Immature natural killer cell (primary cell): ENCODE measurements at regions not wholly inside any gene's neighbourhood (a gene's known extent, or its start where the extent isn't known, plus 50 kb on each side); places are given as distances from the start of the nearest gene placed in this dataset.

ENCODE experiments used
- DNase-seq, 3 donors: peaks; one replicate each; pipeline ENCODE4 v3.0.0; 2022; ENCODE audit warnings: mixed read lengths in 1 of 3
- H3K27ac Mint-ChIP-seq, 6 donors: one replicate each; pipeline ENCODE4 v1.8.0; 2020; ENCODE audit warnings: mixed read lengths in 6 of 6, mild to moderate bottlenecking in 5 of 6, inconsistent platforms in 4 of 6, moderate library complexity in 3 of 6
- H3K27me3 Mint-ChIP-seq, 3 donors: one replicate each; pipeline ENCODE4 v1.8.0; 2020 to 2021; ENCODE audit warnings: low read depth in 3 of 3, mild to moderate bottlenecking in 3 of 3, mixed read lengths in 3 of 3, moderate library complexity in 3 of 3, inconsistent platforms in 1 of 3
- H3K36me3 Mint-ChIP-seq, 3 donors: one replicate each; pipeline ENCODE4 v1.8.0; 2020; ENCODE audit warnings: mixed read lengths in 3 of 3, inconsistent platforms in 2 of 3, mild to moderate bottlenecking in 2 of 3
- H3K4me1 Mint-ChIP-seq, 2 donors: one replicate each; pipeline ENCODE4 v1.8.0; 2020; ENCODE audit warnings: inconsistent platforms in 2 of 2, mild to moderate bottlenecking in 2 of 2, mixed read lengths in 2 of 2, moderate library complexity in 1 of 2
- H3K4me3 Mint-ChIP-seq, 5 donors: one replicate each; pipeline ENCODE4 v1.8.0; 2020; ENCODE audit warnings: mild to moderate bottlenecking in 5 of 5, mixed read lengths in 5 of 5, inconsistent platforms in 3 of 5, moderate library complexity in 3 of 5
- H3K9me3 Mint-ChIP-seq, 6 donors: one replicate each; pipeline ENCODE4 v1.8.0; 2020; ENCODE audit warnings: mild to moderate bottlenecking in 6 of 6, mixed read lengths in 6 of 6, inconsistent platforms in 4 of 6, moderate library complexity in 3 of 6

DNA sequence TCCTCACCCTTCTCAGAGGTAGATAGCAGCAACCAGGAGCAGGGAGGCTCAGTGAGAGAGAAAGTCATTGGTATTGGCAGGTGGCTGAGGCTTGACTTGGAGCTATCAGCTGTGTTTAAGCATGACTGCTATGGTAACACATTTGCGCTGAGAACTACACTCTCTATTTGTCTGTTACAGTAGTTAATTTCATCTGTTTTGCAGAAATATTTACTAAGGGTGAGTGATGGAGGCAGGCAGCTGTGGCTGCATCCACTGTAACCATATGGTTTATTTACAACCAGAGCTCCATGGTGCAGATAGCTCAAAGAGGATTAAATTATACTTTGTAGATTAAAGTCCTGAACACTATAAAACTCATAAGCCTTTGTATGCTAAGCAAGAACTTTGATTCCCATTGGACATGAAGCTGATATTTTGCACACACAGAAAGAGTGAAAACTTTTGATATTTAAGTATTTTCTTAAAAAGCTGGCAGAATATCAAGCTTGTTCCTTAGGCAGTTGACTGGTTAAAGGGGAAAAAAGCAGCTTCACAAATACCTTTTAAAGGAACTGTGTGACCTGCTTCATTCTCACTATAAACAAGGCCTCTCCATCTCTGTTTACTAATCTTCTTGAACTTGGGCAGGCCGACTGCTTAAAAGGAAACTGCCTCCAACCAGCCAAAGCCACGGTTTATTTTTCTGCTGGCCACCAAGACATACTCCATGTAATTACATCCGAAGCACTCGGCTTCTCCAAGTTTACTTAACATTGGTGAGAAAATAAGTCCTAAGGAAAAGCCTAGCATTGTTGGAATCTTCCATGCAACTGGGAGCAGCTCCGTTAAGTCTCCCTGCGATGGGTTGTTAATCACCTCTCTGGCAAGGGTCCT is 299.8 kb upstream of the ZFHX3 start:
- Mint-ChIP-seq H3K4me3 (no peak overlapping the region), H3K4me1 (no peaks in the 10 kb centered on the region), H3K36me3 (no peaks in the 10 kb centered on the region), H3K27me3 (peaks cover 0 to 2% (median 0%) of the 10 kb centered on the region in 3 donors), H3K9me3 (no peaks in the 10 kb centered on the region), H3K27ac (no peak overlapping the region)
- no peak for DNase-seq

DNA sequence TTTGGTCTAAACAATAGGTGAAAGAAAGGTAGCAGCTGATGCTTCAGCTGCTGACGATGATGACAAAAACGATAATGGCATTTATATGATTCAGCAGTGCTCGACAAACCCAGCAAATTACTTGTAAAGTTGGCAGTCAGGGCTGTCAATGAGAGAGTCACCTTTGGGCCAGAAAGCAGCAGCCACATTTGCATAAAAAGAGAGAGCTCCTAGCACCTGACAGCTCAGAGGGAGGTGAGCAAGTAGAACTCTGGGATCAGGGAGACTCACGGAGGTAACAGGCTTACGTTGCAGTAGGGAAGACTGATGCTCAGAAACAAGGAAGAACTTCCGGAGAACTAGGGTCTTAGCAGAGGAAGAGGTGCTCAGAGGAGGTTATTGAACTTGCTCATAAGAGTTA is 291.9 kb upstream of the ZFHX3 start:
- H3K27me3 Mint-ChIP-seq: peaks cover 0 to 2% (median 0%) of the 10 kb centered on the region in 3 donors
- H3K4me3 Mint-ChIP-seq: no peak overlapping the region
- H3K4me1 Mint-ChIP-seq: no peaks in the 10 kb centered on the region
- H3K9me3 Mint-ChIP-seq: no peaks in the 10 kb centered on the region
- H3K36me3 Mint-ChIP-seq: no peaks in the 10 kb centered on the region
- H3K27ac Mint-ChIP-seq: no peak overlapping the region
- DNase-seq: no peak

DNA sequence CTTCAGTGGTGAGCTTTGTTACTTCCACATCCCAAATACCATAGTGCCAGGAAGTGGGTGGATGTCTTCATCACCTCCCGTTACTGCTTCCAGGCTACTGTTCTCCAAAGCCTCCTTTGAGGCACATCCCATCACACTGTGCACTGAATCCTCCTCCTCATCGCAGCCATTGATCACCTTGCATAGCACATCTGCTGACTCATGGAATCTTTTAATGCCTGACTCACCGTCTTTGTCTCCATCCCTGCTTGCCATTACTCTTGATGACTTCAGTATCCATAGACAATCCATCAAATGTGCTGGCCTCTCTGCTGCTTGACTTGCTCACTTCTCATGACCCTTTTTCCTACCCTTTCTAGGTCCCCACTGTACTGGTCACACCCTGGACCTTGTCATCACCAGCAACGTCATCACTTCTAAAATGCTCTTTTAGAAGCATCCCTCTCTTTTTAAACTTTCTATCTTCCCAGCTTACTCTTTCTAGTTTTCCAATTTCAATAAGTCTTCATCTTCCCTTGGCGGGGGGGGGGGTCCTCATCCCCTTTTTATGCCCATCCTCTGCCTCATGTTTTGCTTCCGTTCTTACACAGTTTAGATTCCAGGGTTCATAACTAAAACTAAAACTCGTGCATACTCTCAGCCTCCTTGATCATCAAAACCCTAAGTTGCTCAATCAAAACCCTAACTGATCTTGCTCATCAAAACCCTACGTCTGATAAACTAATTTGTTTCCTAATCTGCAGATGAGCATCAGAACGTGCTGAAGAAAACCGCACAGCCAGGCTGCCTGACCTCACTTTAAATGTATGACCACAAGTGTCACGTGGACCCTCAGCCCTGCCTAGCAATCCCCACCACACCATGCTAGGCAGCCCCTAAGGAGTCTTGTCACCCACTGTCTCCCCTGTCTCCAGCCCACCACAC is 289.7 kb upstream of the ZFHX3 start:
- DNase-seq: no peak
- Mint-ChIP-seq H3K4me3 (no peak overlapping the region), H3K4me1 (no peaks in the 10 kb centered on the region), H3K9me3 (no peaks in the 10 kb centered on the region), H3K27ac (no peak overlapping the region), H3K27me3 (peaks cover 0 to 2% (median 0%) of the 10 kb centered on the region in 3 donors), H3K36me3 (no peaks in the 10 kb centered on the region)

DNA sequence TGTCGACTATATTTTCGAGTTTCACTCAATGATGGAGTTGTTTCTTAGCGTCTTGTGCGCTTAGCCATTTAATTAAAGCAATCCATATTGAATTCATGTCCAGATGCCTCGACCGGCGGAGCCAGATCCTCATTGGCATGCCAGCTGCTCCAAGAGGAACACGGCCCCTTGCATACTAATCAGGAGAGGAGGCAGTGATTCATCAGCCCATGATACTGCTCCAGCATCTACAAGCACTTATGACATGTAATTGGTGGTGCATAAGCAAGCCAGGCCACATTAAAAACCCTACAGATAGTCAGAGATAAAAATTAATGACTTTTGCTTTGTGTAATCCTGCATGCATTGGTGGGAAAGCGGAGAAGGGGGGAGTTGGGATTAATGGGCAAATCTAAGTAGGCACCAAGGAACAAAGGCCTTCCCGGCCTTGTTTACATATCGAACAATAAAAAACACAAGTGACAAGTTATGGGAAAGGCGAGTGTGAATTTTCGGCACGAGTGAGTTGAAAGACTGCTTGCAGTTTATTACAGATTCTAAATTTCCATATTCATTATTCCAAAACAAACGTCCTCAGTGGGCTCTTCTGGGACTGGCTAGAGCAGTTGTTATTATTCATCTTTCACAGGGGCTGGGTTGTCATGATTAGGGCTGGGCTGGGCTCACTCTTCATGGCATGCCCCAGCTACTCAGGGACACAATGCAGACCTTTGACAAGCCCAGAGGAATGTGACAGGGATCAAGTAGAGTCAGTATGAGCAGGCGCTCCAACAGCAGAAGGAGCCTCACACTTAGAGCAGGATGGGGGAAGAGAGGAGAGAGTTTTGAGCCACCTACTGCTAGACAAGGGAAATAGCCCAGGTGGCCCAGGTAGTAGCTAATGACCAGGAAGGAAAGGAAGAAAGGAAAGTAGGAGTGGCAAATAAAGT is 281.7 kb upstream of the ZFHX3 start:
- H3K27ac Mint-ChIP-seq: no peak overlapping the region
- no peak for DNase-seq
- no peak overlapping the region for H3K4me3 Mint-ChIP-seq
- H3K4me1 Mint-ChIP-seq: no peaks in the 10 kb centered on the region
- H3K9me3 Mint-ChIP-seq: no peaks in the 10 kb centered on the region
- no peaks in the 10 kb centered on the region for H3K36me3 Mint-ChIP-seq
- H3K27me3 Mint-ChIP-seq: peaks cover 0 to 8% (median 4%) of the 10 kb centered on the region in 3 donors

DNA sequence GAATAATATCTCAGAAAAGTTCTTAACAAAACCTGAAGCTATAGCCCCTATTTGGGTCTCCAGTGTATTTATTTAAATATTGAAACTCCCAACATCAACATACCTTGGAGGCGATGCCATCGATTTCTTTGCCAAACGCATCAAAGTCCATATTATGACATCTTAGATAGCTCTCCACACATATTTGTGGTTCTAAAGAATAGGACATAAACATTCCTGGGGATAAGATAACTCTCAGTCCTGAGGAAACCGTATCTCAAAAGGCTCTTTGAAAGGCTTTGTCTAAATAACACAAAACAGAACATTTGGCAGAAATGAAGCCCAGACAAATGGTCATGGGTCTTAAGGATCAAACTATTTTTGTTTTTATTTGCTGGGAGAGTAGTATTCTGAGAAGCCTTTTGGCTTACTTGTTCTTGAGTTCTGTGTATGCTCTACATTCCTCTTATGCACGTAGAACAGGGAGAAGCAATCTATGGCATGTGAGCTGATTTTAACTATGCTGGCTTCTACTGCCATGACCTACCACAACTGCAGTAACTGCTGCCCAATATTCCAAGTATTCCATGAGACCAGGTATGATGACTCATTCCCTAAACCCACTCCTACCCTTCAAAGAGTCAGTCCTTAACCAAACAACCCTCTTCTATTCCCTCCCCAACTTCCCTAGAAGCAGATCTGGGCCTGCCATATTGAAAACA is 279.0 kb upstream of the ZFHX3 start:
- no peak overlapping the region for H3K27ac Mint-ChIP-seq

DNA sequence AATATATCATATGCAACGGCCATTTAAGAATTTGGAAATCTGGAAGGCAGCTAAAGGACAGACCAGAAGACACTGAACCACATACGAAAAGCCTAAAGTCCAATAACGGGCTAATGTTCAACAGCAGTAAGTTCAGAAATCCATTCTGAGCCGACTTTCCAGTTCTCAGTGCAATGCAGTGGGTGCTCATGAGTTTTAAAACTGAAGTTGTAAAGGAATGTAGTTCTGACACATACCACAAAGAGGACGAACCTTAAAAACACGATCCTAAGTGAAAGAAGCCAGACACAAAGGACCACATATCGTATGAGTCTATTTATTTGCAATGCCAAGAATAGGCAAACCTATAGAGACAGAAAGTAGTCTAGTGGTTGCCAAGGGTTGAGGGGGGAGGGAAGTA is 278.3 kb upstream of the ZFHX3 start:
- peaks cover 0 to 3% (median 0%) of the 10 kb centered on the region in 6 donors for H3K9me3 Mint-ChIP-seq
- H3K27me3 Mint-ChIP-seq: peaks cover 0 to 6% (median 5%) of the 10 kb centered on the region in 3 donors
- no peak overlapping the region for H3K4me3 Mint-ChIP-seq
- H3K4me1 Mint-ChIP-seq: no peaks in the 10 kb centered on the region
- no peak for DNase-seq
- H3K36me3 Mint-ChIP-seq: no peaks in the 10 kb centered on the region
- H3K27ac Mint-ChIP-seq: no peak overlapping the region

More for the DNA sequence above, 279.0 kb upstream of the ZFHX3 start:
- H3K27me3 Mint-ChIP-seq: peaks cover 0 to 8% (median 6%) of the 10 kb centered on the region in 3 donors
- no peak for DNase-seq
- H3K4me1 Mint-ChIP-seq: no peaks in the 10 kb centered on the region
- peaks cover 0 to 3% (median 0%) of the 10 kb centered on the region in 6 donors for H3K9me3 Mint-ChIP-seq
- H3K4me3 Mint-ChIP-seq: no peak overlapping the region
- no peaks in the 10 kb centered on the region for H3K36me3 Mint-ChIP-seq

DNA sequence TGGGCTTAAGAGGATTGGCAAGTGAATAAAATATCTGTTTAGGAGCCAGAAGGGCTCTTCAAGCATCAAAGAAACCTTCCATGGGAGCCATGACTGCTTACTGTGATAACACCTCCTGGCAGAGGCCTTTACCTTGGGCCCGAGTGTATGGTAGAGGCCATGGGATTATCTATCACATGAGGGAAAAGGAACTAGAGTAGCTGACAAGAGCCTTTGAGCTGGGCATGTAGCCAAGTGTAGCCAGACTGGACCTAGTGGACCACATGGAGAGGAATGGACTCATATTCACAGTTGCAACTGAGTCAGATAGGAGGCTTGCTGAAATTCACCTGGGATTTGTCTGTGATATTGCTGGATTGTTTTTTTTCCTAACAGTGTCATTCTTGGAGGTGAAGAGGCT is 276.0 kb upstream of the ZFHX3 start:
- Mint-ChIP-seq H3K9me3 (peaks cover 0 to 4% (median 0%) of the 10 kb centered on the region in 6 donors), H3K36me3 (no peaks in the 10 kb centered on the region), H3K4me1 (no peaks in the 10 kb centered on the region), H3K27me3 (peaks cover 0 to 5% (median 3%) of the 10 kb centered on the region in 3 donors), H3K4me3 (no peak overlapping the region), H3K27ac (no peak overlapping the region)
- DNase-seq: no peak

DNA sequence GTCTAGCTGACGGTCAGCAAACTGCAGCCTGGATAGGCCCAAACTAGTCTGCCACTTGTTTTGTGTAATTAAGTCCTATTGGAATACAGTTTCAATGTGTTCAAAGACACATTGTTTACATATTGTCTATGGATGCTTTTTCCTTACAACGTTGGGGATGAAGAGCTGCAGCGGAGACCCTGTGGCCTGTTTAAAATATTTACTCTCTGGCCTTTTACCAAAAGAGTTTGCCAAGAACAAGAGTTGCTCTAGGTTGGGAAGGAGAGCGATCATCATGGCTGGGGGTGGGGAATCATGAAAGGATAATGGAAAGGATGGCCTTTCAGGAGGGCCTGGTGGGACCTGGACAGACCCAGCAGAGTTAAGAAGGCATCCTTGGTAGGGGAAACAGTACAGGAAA is 274.9 kb upstream of the ZFHX3 start:
- no peak for DNase-seq
- Mint-ChIP-seq H3K27ac (no peak overlapping the region), H3K27me3 (peaks cover 0 to 5% (median 3%) of the 10 kb centered on the region in 3 donors), H3K4me1 (no peaks in the 10 kb centered on the region), H3K4me3 (no peak overlapping the region), H3K9me3 (peaks cover 0 to 6% (median 0%) of the 10 kb centered on the region in 6 donors), H3K36me3 (no peaks in the 10 kb centered on the region)

DNA sequence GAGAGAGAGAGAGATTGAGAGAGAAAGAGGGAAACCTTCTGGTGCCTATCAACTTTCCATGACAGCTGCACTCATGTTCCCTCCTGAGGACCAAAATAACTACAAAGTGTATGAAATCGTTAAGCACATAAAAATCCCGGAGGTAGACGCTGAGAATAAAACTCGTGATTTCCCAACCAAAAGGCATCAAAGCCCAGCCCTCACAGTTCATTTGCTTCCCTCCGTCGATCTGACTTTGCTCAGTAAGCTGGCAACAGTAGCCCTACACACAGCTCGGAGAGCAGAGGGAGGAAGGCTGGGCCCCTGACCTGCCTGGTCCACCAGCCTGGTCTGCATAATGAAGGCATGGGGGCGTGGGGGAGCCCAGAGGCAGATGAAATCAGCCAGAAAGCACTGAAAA is 273.9 kb upstream of the ZFHX3 start:
- no peaks in the 10 kb centered on the region for H3K4me1 Mint-ChIP-seq
- H3K27ac Mint-ChIP-seq: no peak overlapping the region
- H3K4me3 Mint-ChIP-seq: no peak overlapping the region
- DNase-seq: no peak
- peaks cover 0 to 6% (median 0%) of the 10 kb centered on the region in 6 donors for H3K9me3 Mint-ChIP-seq
- no peaks in the 10 kb centered on the region for H3K36me3 Mint-ChIP-seq
- peaks cover 0 to 5% (median 1%) of the 10 kb centered on the region in 3 donors for H3K27me3 Mint-ChIP-seq

DNA sequence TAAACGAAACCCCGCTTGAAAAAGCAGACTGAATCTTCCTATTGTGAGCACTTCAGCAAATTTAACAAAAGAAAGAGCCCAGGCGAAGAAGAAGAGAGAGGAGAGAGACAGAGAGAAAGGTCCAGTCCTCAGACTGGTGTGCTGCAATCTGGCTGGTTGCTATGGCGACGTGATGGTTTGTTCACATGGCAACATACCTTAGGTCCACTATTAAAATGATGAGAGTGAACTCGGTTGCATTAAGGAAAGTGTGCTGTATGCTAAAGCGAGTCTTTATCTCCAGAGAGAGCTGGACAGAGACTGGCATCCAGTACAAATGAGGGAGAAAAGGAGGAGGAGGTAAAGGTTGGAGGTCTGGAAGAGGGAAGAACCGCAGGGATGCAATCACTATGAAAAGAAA is 271.8 kb upstream of the ZFHX3 start:
- Mint-ChIP-seq H3K4me3 (no peak overlapping the region), H3K9me3 (peaks cover 0 to 6% (median 0%) of the 10 kb centered on the region in 6 donors), H3K36me3 (no peaks in the 10 kb centered on the region), H3K27ac (no peak overlapping the region), H3K4me1 (no peaks in the 10 kb centered on the region), H3K27me3 (peaks cover 0 to 3% (median 0%) of the 10 kb centered on the region in 3 donors)
- DNase-seq: no peak

DNA sequence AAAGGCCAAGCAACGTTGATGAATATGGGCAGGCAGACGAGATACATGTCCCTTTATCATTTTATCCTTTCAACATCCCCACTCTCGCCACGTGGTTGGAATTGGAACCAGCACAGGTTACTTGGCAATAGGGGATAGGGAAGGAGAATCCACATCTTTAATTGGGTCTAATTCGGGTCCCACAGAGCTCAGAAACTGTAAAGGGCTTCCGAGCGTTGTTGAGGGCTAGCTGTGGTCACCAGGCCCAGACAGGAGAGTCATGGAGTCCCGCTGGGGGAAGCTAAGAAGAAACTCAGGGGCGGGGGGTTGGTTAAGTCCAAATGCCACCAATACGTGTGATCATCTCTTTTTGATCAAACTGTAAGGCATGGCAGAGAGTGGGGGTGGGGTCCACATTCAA is 271.3 kb upstream of the ZFHX3 start:
- no peak for DNase-seq
- H3K27me3 Mint-ChIP-seq: peaks cover 0 to 3% (median 0%) of the 10 kb centered on the region in 3 donors
- H3K4me3 Mint-ChIP-seq: no peak overlapping the region

DNA sequence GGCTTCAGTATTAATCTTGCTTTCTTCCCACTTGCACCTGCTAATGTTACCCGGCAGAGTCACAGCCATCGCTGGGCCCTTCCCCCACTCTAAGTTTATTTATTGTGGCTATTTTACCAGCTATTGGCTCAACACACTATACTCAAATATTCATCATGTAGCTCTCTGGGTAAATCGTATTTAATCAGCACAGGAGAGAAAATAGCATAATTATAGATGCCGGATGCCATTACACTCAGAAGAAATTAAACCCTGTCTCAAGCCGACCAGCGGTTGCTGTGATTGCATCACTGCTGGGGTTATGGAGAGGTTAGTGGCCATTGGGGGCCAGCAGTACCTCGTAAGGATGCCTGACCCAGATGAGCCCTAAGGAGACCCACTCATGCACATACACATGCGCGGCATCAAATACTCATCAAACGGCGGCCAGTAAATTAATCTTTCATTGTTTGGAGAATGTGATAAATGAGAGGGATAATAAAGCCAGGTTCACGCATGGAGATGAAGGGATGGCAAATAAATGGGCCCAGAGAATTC is 269.5 kb upstream of the ZFHX3 start:
- H3K27me3 Mint-ChIP-seq: no peaks in the 10 kb centered on the region
- no peak overlapping the region for H3K27ac Mint-ChIP-seq
- H3K9me3 Mint-ChIP-seq: peaks cover 0 to 3% (median 0%) of the 10 kb centered on the region in 6 donors
- H3K4me1 Mint-ChIP-seq: no peaks in the 10 kb centered on the region
- H3K4me3 Mint-ChIP-seq: no peak overlapping the region
- DNase-seq: no peak
- H3K36me3 Mint-ChIP-seq: no peaks in the 10 kb centered on the region

More for the DNA sequence above, 271.3 kb upstream of the ZFHX3 start:
- no peaks in the 10 kb centered on the region for H3K4me1 Mint-ChIP-seq
- H3K9me3 Mint-ChIP-seq: peaks cover 0 to 6% (median 0%) of the 10 kb centered on the region in 6 donors
- H3K27ac Mint-ChIP-seq: no peak overlapping the region
- H3K36me3 Mint-ChIP-seq: no peaks in the 10 kb centered on the region
